C4-2B (cell line): ENCODE measurements at regions not wholly inside any gene's neighbourhood (a gene's known extent, or its start where the extent isn't known, plus 50 kb on each side); places are given as distances from the start of the nearest gene placed in this dataset.
"Not testable (repeated sequence)": the region's sequence is repeated elsewhere in the genome, so short reads cannot be mapped to it uniquely, and the experiment has no call there.

Experiments used
- ZFX ChIP-seq: fragments of 450-650 bp; IDR thresholded peaks from 2 replicates; pipeline ENCODE4 v1.6.1; 2017
- TF ChIP-seq, protein P1 (sequence below): fragments of 450-650 bp; conservative IDR thresholded peaks from 2 replicates; pipeline ENCODE4 v1.5.1; 2017; ENCODE audit warnings: mild to moderate bottlenecking

DNA sequence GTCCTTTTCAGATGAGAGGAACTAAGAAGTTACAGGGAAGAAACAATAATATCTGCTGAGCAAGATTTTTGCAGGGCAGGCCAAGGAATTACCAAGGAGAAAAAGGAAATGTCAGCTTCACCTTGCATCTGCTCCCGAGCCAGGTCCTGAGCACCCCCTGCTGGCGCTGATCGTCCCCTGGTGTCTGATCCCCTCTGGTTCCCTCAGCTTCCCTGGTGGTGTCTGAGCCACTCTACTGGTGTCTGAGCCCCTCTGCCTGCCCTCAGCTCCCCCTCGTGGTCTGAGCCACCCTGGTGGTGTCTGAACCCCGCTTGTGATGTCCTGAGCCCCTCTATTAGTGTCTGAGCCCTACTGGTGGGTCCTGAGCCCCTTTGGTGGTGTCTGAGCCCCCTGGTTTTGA lies 485.7 kb downstream of the GOLGA6L6 start:
- TF ChIP-seq, protein P1, sequence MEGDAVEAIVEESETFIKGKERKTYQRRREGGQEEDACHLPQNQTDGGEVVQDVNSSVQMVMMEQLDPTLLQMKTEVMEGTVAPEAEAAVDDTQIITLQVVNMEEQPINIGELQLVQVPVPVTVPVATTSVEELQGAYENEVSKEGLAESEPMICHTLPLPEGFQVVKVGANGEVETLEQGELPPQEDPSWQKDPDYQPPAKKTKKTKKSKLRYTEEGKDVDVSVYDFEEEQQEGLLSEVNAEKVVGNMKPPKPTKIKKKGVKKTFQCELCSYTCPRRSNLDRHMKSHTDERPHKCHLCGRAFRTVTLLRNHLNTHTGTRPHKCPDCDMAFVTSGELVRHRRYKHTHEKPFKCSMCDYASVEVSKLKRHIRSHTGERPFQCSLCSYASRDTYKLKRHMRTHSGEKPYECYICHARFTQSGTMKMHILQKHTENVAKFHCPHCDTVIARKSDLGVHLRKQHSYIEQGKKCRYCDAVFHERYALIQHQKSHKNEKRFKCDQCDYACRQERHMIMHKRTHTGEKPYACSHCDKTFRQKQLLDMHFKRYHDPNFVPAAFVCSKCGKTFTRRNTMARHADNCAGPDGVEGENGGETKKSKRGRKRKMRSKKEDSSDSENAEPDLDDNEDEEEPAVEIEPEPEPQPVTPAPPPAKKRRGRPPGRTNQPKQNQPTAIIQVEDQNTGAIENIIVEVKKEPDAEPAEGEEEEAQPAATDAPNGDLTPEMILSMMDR: not testable (repeated sequence)
- not testable (repeated sequence) for TF ChIP-seq ZFX
